ENCODE measurements at regions not wholly inside any gene's neighbourhood (a gene's known extent, or its start where the extent isn't known, plus 50 kb on each side); places are given as distances from the start of the nearest gene placed in this dataset.

DNA sequence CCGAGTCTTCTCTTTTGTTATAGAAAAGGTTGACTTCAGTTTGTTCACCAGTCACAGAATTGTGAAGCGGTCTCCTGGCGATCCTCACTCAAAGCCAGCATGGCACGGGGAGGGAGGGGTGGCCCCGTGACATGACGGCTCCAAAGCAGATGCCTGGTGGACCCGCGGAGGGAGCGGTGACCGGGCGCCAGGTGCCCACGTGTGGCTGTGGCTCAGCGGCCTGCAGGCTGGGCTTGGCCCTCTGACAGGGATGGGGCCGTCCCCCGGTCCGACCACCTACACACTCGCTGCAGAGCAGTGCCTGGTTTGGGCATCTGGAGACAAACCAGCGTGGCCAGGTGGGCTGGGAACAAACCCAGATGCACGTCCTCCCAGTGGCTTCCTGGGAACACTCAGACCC is 129.1 kb upstream of the SNTG2 start:
- DNase-seq: no peak

DNA sequence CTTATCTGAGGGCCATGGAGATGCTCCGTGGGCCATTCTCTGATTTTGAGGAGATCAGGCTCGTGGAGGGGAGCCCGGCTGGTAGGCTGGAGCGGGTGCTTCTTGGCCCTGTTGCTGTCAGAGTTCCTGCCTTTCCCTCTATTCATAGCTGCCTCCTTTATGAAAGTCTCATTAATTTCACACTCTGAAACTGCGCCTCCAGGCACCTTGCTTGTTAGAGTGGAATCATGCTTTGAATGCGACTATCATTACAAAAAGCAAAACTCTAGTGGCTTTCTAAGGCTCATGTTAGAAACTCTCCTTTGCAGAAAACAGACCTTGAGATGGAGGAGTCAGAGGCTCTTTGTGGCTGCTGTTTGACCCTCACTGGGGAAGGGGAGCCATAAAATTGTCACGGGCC is 131.0 kb upstream of the SNTG2 start:
- no peak for DNase-seq

GRCh38 chr2:819121-819520 is 131.5 kb upstream of the SNTG2 start:
- DNase-seq: no peak

DNA sequence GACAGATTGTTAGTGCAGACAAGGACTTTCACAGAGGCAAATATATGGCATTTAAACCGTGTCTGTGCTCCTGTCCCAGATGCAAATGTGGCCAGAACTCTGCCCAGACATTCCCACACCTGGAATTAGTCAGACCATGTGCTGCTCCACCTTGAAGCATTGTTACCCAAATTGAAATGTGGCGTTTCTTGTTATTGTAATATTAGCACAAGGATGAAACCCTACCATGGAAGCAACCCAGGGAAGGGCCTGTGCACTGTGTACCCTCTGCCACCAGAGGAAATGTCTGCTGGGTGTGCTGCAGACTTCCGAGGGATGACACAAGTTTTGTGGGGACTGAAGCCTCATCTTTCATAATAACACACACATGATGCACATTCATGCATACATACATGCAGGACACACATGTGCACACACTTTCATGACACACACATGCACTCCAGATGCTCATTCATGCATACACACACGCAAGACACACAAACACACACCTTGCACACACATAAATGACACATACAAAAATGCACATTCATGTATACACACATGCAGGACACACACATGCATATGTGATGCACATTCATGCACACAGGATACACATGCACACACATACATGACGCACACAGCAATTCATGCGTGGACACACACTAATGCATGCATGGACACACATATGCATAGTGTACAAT is 133.2 kb upstream of the SNTG2 start:
- DNase-seq: no peak

GRCh38 chr2:816278-816677 is 134.4 kb upstream of the SNTG2 start:
- DNase-seq: no peak

GRCh38 chr2:810397-810796 is 133.2 kb upstream of the TMEM18 start:
- peak in 1 of 2 experiments; percentile 8 for DNase-seq

GRCh38 chr2:807300-807699 is 130.1 kb upstream of the TMEM18 start:
- DNase-seq: no peak

DNA sequence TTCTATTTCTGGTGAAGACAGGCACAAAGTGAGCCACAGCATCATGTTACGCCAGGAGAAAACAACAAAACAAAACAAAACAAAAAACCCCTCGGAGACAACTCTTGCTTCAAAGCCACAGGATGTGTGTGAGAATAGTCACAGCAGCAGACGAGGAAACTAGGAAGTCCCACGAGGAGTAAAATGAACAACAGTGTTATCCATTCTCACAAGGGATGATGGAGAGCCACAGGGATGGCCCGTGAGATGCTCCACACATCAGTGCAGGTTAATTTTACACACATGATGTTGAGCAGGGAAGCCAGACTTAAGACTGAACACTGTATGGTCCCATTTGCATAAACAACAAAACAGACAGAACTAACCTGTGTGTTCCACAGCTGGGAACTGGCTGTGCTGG is 128.5 kb upstream of the TMEM18 start:
- no peak for DNase-seq

DNA sequence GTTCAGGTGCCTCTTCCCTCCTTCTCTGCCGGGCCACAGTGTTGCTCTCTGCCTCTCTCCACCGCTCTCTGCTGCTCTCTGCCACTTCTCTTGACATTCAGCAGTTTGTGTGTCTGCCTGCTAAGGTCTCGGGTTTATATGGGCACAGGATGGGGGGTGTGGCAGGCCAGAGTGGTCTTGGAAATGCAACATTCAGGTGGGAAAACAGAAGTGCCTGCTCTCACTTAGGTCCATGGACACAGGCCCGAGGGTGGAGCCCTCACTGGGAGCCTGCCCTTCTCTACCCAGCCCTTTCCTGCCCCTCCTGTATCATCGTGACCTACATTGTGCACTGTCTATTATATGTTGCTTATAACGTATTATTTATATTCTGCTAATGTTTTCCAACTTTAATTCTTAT is 120.8 kb upstream of the TMEM18 start:
- DNase-seq: no peak

DNA sequence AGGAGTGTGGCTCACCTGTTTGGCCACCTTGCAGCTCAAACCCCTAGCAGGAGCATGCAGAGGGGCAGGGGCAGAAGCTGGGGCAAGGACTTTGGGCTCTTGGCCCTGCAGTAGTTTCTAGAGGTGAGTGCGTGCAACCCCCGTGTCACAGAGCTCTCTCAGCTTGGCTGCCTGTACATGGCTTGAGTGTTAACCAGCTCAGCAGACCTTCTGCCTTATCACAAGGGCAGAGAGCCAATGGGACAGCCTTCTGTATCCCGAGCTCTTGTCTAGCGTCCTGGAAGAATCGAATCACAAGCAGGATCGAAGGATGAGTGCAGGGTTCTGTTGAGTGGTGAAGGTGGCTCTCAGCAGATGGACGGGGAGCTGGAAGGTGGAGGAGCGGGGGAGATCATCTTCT is 120.3 kb upstream of the TMEM18 start:
- no peak for DNase-seq

DNA sequence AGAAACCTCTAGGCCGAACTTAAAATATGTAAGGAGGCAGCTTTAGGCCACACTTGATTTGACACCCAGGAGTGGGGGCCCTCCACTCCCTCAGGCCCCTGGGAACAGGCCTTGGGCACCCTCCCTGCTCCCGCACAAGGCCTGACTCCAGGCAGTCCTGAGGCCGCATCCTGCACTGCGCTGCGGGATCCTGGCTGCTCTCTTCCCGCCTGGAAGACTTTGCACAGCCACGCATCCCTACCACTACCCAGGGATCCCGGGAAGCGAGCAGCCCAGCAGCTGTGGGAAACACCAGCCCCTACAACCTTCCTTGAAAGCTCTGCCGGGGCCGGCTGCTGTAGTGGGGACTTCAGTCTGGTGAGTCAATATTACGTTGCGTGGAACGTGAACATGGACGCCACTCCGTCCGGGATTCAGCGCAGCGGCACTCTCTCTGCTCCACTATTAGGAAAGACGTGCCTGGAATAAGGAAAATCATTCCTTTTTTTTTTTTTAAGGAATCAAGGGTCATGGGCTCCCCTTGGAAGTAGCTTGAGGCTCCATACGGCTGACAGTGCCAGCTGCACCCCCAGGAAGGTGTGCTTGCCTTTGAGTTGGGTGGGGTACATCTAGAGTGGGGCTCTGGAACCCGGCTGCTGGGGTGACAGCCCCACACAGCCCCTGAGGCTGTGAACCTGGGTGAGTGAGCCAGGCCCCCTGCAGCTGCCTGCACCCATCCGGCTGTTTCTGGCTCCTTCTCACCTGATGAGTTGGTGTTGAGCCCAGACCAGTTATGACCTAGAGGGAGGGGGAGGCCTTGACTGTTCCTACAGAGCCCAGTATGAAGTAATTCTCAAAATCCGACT is 119.2 kb upstream of the TMEM18 start:
- no peak for DNase-seq

- no peak for DNase-seq
Observed at GRCh38 chr2:795531-796041, 118.4 kb upstream of the TMEM18 start.

DNA sequence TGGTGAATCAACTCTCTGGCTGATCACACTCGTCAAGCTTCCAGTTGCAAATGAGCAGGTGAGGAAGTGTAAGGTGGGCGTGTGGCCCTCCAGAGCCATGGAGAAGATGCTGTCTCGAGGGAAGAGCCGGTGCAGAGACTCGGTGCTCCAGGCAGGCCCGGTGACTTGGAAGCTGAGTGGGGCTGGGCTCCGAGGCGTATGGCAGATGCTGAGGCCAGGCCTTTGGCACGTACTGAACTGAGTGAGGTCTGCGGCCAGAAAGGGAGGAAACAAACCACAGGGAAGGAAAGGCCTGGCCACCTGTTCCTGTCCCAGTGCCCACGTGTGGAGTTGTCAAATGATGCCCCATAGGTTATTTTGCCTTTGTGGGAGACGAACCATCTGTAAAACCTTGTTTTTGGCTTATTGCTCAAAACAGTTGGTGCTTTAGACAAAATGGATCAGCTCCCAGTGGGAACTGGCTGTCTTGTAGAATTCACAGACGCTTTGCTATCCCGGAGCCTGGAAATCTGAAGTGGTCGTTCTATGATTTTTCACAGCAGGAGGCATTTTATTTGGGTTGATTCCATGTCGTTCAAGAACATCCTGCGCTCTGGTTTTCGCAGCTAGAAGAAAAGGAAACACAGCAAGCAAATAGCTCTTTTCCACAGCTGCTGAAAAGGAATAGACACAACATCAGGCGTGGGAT is 117.5 kb upstream of the TMEM18 start:
- DNase-seq: no peak

DNA sequence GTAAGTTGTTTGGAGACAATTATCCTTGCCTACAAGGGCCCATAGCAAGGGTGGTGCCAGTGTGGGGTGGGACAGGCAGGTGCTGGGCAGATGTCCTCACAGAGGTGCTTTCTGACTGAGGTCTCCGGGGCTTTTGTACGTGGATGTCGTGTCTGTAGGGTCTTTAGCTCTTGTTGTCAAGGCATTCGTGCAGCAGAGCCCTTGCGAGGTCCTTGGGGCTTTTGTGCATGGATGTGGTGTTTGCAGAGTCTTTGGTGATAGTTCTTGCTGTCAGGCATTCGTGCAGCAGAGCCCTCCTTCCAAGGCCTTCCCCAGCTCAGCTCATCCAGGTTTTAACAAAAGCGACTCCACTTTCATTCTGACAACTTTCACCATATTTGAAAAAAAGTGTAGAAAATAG is 116.0 kb upstream of the TMEM18 start:
- no peak for DNase-seq

DNA sequence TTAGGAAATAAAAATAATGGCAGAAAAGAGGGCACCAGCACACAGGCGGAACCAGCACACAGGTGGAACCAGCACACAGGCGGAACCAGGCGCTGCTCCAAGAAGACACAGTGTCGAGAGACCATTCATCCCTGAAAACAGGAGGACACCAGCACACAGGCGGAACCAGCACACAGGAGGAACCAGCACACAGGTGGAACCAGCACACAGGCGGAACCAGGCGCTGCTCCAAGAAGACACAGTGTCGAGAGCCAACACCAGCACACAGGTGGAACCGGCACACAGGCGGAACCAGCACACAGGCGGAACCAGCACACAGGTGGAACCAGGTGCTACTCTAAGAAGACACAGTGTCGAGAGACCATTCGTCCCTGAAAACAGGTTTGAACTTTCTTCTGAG is 115.5 kb upstream of the TMEM18 start:
- DNase-seq: no peak

GRCh38 chr2:790634-791245 is 113.5 kb upstream of the TMEM18 start:
- no peak for DNase-seq

- DNase-seq: no peak
Observed at GRCh38 chr2:790081-790480, 112.9 kb upstream of the TMEM18 start.

DNA sequence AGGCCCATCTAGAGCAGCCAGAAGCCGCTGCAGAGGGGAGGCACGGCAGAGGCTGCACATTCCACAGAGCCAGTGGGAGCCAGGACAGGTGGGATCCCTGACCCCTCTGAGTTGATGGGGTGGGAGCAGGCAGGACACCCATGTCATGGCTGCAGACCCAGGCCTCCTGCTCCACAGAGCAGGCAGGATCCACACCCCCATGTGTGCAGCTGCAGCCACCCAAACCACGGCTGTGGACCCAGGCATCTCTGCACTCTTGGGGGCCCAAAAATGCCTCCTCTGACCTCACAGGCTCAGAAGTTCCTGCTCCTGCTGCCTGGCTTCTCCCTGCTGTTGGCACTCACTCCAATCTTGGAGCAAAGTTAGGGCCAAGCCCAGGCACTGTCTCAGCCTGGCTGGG is 112.3 kb upstream of the TMEM18 start:
- no peak for DNase-seq

- DNase-seq: no peak
Observed at GRCh38 chr2:788227-789032, 111.2 kb upstream of the TMEM18 start.

DNA sequence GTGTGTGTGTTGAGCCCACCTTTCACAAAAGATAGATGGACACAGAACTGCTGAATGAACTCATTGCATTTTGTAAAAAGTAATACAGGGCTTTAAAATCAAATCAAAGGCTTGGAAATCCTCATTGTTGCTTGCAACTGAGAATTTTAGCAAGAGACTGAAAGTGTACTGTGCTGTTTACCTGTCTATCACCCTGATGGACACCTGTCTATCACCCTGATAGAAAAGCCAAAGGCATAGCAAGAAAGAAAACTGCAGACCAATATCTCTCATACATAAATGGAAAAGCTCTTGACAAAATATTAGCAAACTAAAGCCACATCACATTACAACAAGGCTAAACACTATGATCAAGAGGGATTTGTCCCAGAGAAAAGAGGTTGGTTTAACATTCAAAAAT is 107.5 kb upstream of the TMEM18 start:
- no peak for DNase-seq

GRCh38 chr2:780581-780980 is 103.4 kb upstream of the TMEM18 start:
- no peak for DNase-seq

DNA sequence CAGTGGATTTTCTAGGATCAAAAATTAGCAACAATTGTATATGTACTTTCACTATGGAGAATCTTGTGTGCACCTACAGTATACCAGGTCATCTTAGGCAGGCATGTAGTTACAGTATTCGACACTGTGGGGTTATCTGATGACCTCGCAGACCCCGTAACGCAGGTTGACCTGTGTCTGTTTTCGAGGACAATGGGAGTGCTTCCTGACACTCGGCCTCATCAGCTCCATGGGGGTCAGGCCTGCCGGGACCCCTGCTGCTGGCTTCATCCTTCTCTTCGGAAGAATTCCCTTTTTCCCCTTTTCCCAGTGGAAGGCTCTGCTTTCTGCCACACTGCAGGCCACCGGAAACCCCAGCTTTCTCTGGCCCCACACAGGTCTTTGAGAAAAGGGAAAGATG is 102.8 kb upstream of the TMEM18 start:
- no peak for DNase-seq

Measured in NCI-H526 (cell line).